A172 (cell line): ENCODE measurements at regions not wholly inside any gene's neighbourhood (a gene's known extent, or its start where the extent isn't known, plus 50 kb on each side); places are given as distances from the start of the nearest gene placed in this dataset.
"Not testable (repeated sequence)": the region's sequence is repeated elsewhere in the genome, so short reads cannot be mapped to it uniquely, and the experiment has no call there.

Experiments
- DNase-seq: peaks from one replicate; pipeline ENCODE4 v3.0.0-alpha.2; 2015; ENCODE audit warnings: low spot score

- no peak for DNase-seq
Measured at GRCh38 chr6:132198896-132199295, 202.4 kb downstream of the MOXD1 start.

- peak; percentile 43 for DNase-seq
Measured at GRCh38 chr6:132198040-132198439, 203.2 kb downstream of the MOXD1 start.

GRCh38 chr6:132194529-132194928 is 206.7 kb downstream of the MOXD1 start:
- no peak for DNase-seq

GRCh38 chr6:132192631-132193030 is 208.6 kb downstream of the MOXD1 start:
- DNase-seq, result no peak

- DNase-seq, result peak; percentile 19
Measured at GRCh38 chr6:132190815-132191175, 210.5 kb downstream of the MOXD1 start.

- DNase-seq, result peak; percentile 73
Measured at GRCh38 chr6:132190097-132190814, 211.0 kb downstream of the MOXD1 start.

GRCh38 chr6:132188556-132189264 is 212.6 kb downstream of the MOXD1 start:
- DNase-seq, result peak; percentile 72

GRCh38 chr6:132187816-132188215 is 213.5 kb downstream of the MOXD1 start:
- no peak for DNase-seq

- not testable (repeated sequence) for DNase-seq
Measured at GRCh38 chr6:132184966-132185365, 216.3 kb downstream of the MOXD1 start.

- no peak for DNase-seq
Measured at GRCh38 chr6:132179955-132180354, 221.3 kb downstream of the MOXD1 start.

- no peak for DNase-seq
Measured at GRCh38 chr6:132174919-132175318, 223.7 kb upstream of the CCN2 start.

GRCh38 chr6:132168961-132169360 is 217.8 kb upstream of the CCN2 start:
- no peak for DNase-seq

GRCh38 chr6:132167929-132168892 is 217.0 kb upstream of the CCN2 start:
- no peak for DNase-seq

GRCh38 chr6:132166526-132167051 is 215.4 kb upstream of the CCN2 start:
- DNase-seq, result no peak

GRCh38 chr6:132165677-132166076 is 214.5 kb upstream of the CCN2 start:
- no peak for DNase-seq

- peak; percentile 50 for DNase-seq
Measured at GRCh38 chr6:132161283-132161682, 210.1 kb upstream of the CCN2 start.

GRCh38 chr6:132153221-132153898 is 202.2 kb upstream of the CCN2 start:
- peak; percentile 62 for DNase-seq

- DNase-seq, result peak; percentile 77
Measured at GRCh38 chr6:132147530-132148011, 196.4 kb upstream of the CCN2 start.

- DNase-seq, result no peak
Measured at GRCh38 chr6:132144456-132144855, 193.3 kb upstream of the CCN2 start.

GRCh38 chr6:132143258-132143657 is 192.1 kb upstream of the CCN2 start:
- DNase-seq, result no peak

GRCh38 chr6:132142768-132143167 is 191.6 kb upstream of the CCN2 start:
- DNase-seq, result no peak
